GM18907 (cell line): ENCODE measurements at regions not wholly inside any gene's neighbourhood (a gene's known extent, or its start where the extent isn't known, plus 50 kb on each side); places are given as distances from the start of the nearest gene placed in this dataset.
"Not testable (repeated sequence)": the region's sequence is repeated elsewhere in the genome, so short reads cannot be mapped to it uniquely, and the experiment has no call there.

Experiments
- ATAC-seq: cut with Tn5 transposase; IDR thresholded peaks from one replicate; pipeline ENCODE4 v1.9.1; 2021; ENCODE audit warnings: mild to moderate bottlenecking, moderate library complexity; ENCODE audit not compliant: unreplicated experiment

GRCh38 chr2:60259781-60260180 is 293.7 kb downstream of the BCL11A start:
- no peak for ATAC-seq

DNA sequence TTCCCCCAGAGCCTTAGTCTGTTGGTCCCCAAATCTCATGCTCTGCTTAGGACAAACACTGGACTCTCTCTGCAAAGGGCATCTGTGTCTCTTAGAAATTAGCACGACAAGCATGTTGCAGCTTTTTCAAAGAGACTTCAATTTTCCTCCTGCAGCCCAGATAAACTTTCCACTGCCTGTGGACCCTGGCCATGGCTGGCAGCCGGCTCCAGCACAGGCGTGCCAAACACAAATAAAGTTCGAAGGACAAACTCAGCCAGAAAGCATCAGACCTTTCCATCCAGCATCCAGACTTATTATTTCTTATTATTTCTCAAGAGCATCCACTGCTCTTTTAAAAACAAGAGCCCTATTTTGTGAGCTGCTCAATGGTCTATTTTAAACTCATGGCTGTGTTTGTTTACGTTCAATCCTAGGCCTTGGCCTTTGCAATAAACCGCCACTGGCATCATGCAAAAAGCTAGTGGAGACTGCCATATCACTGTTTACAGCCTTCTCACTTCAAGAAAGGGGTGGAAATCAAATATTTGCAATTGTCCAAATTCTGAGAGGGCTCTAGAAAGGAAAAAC is 300.8 kb downstream of the BCL11A start:
- ATAC-seq, result no peak

DNA sequence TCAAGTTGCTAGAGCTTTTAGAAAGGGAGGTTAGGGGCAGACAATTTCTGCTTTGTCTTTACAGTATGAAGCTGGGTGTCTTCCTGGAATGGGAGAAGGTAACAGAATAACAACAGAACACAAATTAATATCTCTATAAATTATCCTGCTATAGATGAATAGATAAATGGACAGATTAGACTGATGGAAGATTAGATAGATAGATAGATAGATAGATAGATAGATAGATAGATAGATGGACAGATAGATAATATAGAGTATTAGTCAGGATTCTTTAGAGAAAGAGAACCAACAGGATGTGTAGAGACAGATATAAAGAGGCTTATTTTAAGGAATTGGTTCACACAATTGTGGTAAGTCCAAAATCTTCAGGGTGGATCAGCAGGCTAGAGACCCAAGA is 302.2 kb downstream of the BCL11A start:
- ATAC-seq, result no peak

GRCh38 chr2:60249879-60250278 is 303.6 kb downstream of the BCL11A start:
- ATAC-seq, result no peak

GRCh38 chr2:60247471-60247870 is 306.0 kb downstream of the BCL11A start:
- no peak for ATAC-seq

GRCh38 chr2:60246583-60246982 is 306.9 kb downstream of the BCL11A start:
- ATAC-seq, result no peak

- ATAC-seq, result no peak
These were observed 319.0 kb downstream of the BCL11A start for GRCh38 chr2:60234274-60234986.

- ATAC-seq, result no peak
These were observed 322.9 kb downstream of the BCL11A start for GRCh38 chr2:60230596-60230995.

DNA sequence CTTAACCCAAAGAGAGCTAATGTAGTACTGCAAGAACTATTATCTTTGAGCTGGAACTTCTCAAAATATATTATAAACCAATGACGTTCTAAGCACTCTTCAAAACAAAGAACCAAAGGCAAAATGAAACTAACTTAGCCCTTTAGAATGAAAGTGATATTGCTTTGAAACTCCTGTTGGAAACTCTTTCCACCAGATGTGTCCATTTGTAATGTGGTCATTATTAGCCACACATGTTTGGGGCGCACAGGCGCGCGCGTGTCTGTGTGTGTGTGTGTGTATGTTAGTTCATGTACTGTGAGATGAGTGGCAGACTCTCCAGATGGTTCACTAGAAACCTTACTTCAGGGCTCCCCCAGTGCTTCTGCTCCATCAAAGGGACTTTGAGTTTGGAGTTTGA is 323.4 kb downstream of the BCL11A start:
- ATAC-seq, result no peak

- no peak for ATAC-seq
These were observed 326.5 kb downstream of the BCL11A start for GRCh38 chr2:60226943-60227342.

DNA sequence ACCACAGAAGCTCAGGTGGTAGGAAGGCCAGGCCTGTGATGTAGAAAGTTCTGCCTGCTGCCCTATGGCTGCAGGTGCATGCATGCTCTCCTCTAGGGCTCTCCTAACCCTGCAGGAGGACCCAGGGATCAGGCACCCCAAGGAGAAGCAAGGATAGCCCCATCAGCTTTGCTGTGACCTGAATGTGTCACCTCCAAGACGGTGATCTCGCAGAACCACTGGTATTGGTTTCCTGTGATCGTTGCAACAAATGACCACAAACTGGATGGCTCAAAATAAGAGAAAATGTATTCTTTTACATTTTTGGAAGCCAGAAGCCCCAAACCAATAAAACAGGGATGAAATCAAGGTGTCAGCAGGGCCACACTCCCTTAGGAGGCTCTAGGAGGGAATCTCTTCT is 327.3 kb downstream of the BCL11A start:
- ATAC-seq, result no peak

DNA sequence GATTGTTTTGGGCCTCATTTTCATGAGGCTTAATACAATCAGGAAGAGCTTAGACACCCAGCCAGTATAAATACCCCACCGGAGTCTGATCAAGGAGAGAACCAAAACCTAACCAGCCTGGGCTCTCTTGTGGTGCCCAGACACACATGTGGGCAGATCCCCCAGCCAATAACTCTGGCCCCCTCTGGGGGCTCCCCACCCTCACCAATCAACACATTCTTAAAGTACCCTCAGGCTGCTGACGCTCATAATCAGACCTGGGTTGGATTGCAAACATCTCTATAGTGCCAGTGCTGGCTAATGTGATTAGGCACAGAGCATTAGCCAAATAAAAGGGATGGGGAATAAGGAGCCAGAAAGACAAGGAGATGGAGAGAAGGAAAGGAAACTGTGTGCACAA is 329.6 kb downstream of the BCL11A start:
- no peak for ATAC-seq

- no peak for ATAC-seq
These were observed 332.4 kb downstream of the BCL11A start for GRCh38 chr2:60221098-60221497.

DNA sequence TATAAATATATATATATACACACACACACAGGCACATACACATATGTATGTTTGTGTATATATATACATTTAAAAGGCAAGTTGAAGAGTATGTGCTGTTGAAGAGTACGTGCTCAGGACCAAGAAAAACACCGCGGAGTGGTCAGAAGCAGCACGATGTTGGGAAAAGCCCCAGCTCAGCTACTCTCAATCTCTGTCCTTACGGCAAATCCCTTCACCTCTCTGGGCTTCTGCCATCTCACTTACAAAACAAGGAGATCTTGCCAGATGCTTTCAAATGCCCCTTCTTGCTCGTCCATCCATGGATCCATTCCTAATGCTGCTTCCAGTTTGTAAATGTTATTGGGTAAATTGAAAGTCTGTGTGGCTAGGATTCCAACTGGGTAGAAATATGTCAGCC is 333.9 kb downstream of the BCL11A start:
- ATAC-seq, result no peak

GRCh38 chr2:60216452-60216995 is 336.9 kb downstream of the BCL11A start:
- no peak for ATAC-seq

- ATAC-seq, result no peak
These were observed 338.0 kb downstream of the BCL11A start for GRCh38 chr2:60215386-60215901.

DNA sequence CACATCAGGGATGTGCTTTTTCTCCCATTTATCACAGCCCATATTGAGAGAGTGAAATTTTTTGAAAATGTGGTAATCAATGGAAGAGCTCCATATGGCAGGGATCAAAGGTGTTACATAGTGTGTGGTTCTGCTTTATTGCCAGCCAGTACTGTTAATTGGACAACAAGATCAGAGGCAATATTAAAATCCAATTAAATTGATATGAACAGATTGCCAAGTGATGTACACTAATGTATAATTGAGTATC is 338.9 kb downstream of the BCL11A start:
- no peak for ATAC-seq

DNA sequence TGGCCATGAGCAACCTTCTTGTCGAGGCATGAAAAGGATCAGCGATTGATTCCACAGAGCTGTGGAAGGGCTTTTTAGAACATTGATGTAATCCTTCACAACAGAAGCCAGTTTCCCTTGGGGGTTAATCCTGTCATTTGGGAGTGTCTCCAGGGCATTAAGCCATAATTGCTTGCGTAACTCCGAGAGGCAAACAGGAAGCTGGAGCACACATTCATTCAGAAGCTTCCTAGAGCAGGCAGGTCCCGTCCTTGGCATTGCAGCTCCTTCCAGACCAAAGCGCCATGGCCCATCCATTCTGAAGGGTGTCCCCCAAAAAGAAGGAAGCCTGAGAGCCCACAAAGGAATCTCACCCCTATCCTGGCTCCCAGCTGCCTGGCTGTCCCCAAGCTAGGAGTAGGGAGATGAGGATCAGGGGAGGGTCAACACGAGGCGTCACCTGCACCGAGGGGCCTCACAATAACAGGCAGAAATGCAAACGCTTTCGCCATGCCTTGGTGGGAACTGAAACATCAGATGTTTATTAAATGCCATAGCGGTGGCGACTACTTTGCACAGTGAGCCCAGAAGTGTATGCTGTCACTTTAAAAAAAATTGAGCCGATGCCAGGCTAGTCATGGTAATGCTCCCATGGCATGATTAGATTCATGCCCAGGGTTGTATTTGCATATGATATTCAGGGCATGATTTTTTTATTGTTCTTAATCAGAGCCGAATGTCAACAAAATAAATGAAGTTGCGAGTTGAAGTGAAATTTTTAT is 339.4 kb downstream of the BCL11A start:
- no peak for ATAC-seq

DNA sequence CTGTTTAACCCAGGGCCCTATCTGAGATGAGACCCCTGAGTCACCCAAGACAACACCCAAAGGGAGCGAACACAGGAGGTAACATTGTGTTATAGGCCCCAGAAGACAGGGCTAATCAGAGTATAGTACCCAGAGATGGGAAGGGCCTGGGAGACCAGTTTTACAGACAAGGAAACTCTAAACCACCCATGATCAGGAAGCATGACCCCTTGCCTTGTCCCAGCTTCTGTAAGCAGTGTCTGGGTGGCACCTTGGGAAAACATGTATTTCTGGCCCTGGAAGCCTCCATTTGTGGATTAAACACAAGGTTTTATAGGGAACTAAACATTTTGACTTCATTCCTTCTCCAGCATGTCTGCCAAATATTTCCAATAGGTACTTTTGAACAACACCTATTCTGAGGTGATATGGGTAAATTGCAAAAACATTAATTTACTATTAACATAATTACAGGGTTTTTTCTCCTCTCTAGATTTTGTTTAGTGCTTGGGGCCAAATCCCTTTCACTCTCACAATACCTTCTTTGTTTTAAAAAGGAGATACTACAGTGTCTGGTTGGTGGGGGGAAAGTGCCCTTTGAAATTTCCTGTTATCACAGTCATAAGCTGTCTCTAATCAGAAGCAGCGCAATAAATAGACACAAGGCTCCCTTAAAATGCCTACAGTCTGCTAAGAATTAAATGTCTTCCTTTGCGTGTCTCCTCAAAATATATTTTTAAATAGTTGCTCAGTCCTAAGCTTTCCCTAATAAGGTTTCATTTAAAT is 341.1 kb downstream of the BCL11A start:
- no peak for ATAC-seq

DNA sequence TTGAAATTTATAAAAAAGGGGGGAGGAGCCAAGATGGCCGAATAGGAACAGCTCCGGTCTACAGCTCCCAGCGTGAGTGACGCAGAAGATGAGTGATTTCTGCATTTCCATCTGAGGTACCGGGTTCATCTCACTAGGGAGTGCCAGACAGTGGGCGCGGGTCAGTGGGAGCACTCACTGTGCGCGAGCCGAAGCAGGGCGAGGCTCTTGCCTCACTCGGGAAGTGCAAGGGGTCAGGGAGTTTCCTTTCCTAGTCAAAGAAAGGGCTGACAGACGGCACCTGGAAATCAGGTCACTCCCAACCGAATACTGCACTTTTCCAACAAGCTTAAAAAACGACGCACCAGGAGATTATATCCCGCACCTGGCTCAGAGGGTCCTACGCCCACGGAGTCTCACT is 364.4 kb downstream of the BCL11A start:
- ATAC-seq, result not testable (repeated sequence)

- ATAC-seq, result no peak
These were observed 378.2 kb downstream of the BCL11A start for GRCh38 chr2:60175290-60175689.
